ENCODE measurements at regions not wholly inside any gene's neighbourhood (a gene's known extent, or its start where the extent isn't known, plus 50 kb on each side); places are given as distances from the start of the nearest gene placed in this dataset.
"Not testable (repeated sequence)": the region's sequence is repeated elsewhere in the genome, so short reads cannot be mapped to it uniquely, and the experiment has no call there.

- no peak for TF ChIP-seq EZH2 (IDR thresholded peaks at IDR 0.05; ENCODE audit: borderline replicate concordance, low read length)
- no peak for TF ChIP-seq CTCF (IDR thresholded peaks at IDR 0.05; ENCODE audit: low read length)
- no peaks in the 10 kb centered on the region for H3K9me2 ChIP-seq (ENCODE audit: low read depth, low read length)
- H4K20me1 ChIP-seq (ENCODE audit: insufficient read depth, low read length) = no peaks in the 10 kb centered on the region
- H2AFZ ChIP-seq (ENCODE audit: low read length) = no peak overlapping the region
- H3K9me3 ChIP-seq (ENCODE audit: low read length) = no peaks in the 10 kb centered on the region
- H3K4me3 ChIP-seq (ENCODE audit: low read depth, low read length, poor library complexity, severe bottlenecking) = no peak overlapping the region
- no peaks in the 10 kb centered on the region for H3K4me1 ChIP-seq (ENCODE audit: insufficient read depth, low read length, severe bottlenecking)
- H3K79me2 ChIP-seq (ENCODE audit: insufficient read depth, low read length) = no peaks in the 10 kb centered on the region
- no peak overlapping the region for H3K27ac ChIP-seq (ENCODE audit: low read depth, low read length, poor library complexity, severe bottlenecking)
- H3K36me3 ChIP-seq (ENCODE audit: insufficient read depth, low read length) = no peaks in the 10 kb centered on the region
- H3K27me3 ChIP-seq (ENCODE audit: insufficient read depth, low read length) = no peaks in the 10 kb centered on the region
- no peak overlapping the region for H3K9ac ChIP-seq (ENCODE audit: low read length)
- H3F3A ChIP-seq (ENCODE audit: insufficient read depth, low read length) = no peaks in the 10 kb centered on the region
- no peak overlapping the region for H3K4me2 ChIP-seq (ENCODE audit: low read length)
Measured at GRCh38 chr11:106173291-106173690, 95.8 kb downstream of the AASDHPPT start.

GRCh38 chr11:106174003-106174402 lies 96.5 kb downstream of the AASDHPPT start:
- H3K36me3 ChIP-seq (ENCODE audit: insufficient read depth, low read length); H3F3A ChIP-seq (ENCODE audit: insufficient read depth, low read length); H3K27me3 ChIP-seq (ENCODE audit: insufficient read depth, low read length); H3K79me2 ChIP-seq (ENCODE audit: insufficient read depth, low read length); H3K9me2 ChIP-seq (ENCODE audit: low read depth, low read length); H3K27ac ChIP-seq (ENCODE audit: low read depth, low read length, poor library complexity, severe bottlenecking); H3K4me2 ChIP-seq (ENCODE audit: low read length); H3K9me3 ChIP-seq (ENCODE audit: low read length); H4K20me1 ChIP-seq (ENCODE audit: insufficient read depth, low read length); H3K4me3 ChIP-seq (ENCODE audit: low read depth, low read length, poor library complexity, severe bottlenecking); H2AFZ ChIP-seq (ENCODE audit: low read length); H3K9ac ChIP-seq (ENCODE audit: low read length); H3K4me1 ChIP-seq (ENCODE audit: insufficient read depth, low read length, severe bottlenecking): not testable (repeated sequence)

- H3K27ac ChIP-seq (ENCODE audit: low read depth, low read length, poor library complexity, severe bottlenecking) = no peak overlapping the region
- no peaks in the 10 kb centered on the region for H3K4me1 ChIP-seq (ENCODE audit: insufficient read depth, low read length, severe bottlenecking)
- H3F3A ChIP-seq (ENCODE audit: insufficient read depth, low read length) = no peaks in the 10 kb centered on the region
- H3K4me3 ChIP-seq (ENCODE audit: low read depth, low read length, poor library complexity, severe bottlenecking) = no peak overlapping the region
- no peak overlapping the region for H2AFZ ChIP-seq (ENCODE audit: low read length)
- H3K79me2 ChIP-seq (ENCODE audit: insufficient read depth, low read length) = no peaks in the 10 kb centered on the region
- H3K36me3 ChIP-seq (ENCODE audit: insufficient read depth, low read length) = no peaks in the 10 kb centered on the region
- no peak overlapping the region for H3K9ac ChIP-seq (ENCODE audit: low read length)
- H3K9me3 ChIP-seq (ENCODE audit: low read length) = no peaks in the 10 kb centered on the region
- TF ChIP-seq CTCF (IDR thresholded peaks at IDR 0.05; ENCODE audit: low read length) (no peak), EZH2 (IDR thresholded peaks at IDR 0.05; ENCODE audit: borderline replicate concordance, low read length) (no peak)
- H3K27me3 ChIP-seq (ENCODE audit: insufficient read depth, low read length) = no peaks in the 10 kb centered on the region
- no peaks in the 10 kb centered on the region for H3K9me2 ChIP-seq (ENCODE audit: low read depth, low read length)
- no peak overlapping the region for H3K4me2 ChIP-seq (ENCODE audit: low read length)
- no peaks in the 10 kb centered on the region for H4K20me1 ChIP-seq (ENCODE audit: insufficient read depth, low read length)
Measured at GRCh38 chr11:106176817-106177216, 99.4 kb downstream of the AASDHPPT start.

GRCh38 chr11:106177311-106177710 lies 99.8 kb downstream of the AASDHPPT start:
- no peak overlapping the region for H3K4me3 ChIP-seq (ENCODE audit: low read depth, low read length, poor library complexity, severe bottlenecking)
- TF ChIP-seq EZH2 (IDR thresholded peaks at IDR 0.05; ENCODE audit: borderline replicate concordance, low read length) (no peak), CTCF (IDR thresholded peaks at IDR 0.05; ENCODE audit: low read length) (no peak)
- H3K9ac ChIP-seq (ENCODE audit: low read length) = no peak overlapping the region
- H3K27ac ChIP-seq (ENCODE audit: low read depth, low read length, poor library complexity, severe bottlenecking) = no peak overlapping the region
- no peaks in the 10 kb centered on the region for H4K20me1 ChIP-seq (ENCODE audit: insufficient read depth, low read length)
- H3K4me2 ChIP-seq (ENCODE audit: low read length) = no peak overlapping the region
- no peaks in the 10 kb centered on the region for H3K36me3 ChIP-seq (ENCODE audit: insufficient read depth, low read length)
- no peaks in the 10 kb centered on the region for H3F3A ChIP-seq (ENCODE audit: insufficient read depth, low read length)
- no peaks in the 10 kb centered on the region for H3K27me3 ChIP-seq (ENCODE audit: insufficient read depth, low read length)
- H3K9me3 ChIP-seq (ENCODE audit: low read length) = no peaks in the 10 kb centered on the region
- H3K9me2 ChIP-seq (ENCODE audit: low read depth, low read length) = no peaks in the 10 kb centered on the region
- no peak overlapping the region for H2AFZ ChIP-seq (ENCODE audit: low read length)
- no peaks in the 10 kb centered on the region for H3K4me1 ChIP-seq (ENCODE audit: insufficient read depth, low read length, severe bottlenecking)
- H3K79me2 ChIP-seq (ENCODE audit: insufficient read depth, low read length) = no peaks in the 10 kb centered on the region
